ENCODE measurements at regions not wholly inside any gene's neighbourhood (a gene's known extent, or its start where the extent isn't known, plus 50 kb on each side); places are given as distances from the start of the nearest gene placed in this dataset.

DNA sequence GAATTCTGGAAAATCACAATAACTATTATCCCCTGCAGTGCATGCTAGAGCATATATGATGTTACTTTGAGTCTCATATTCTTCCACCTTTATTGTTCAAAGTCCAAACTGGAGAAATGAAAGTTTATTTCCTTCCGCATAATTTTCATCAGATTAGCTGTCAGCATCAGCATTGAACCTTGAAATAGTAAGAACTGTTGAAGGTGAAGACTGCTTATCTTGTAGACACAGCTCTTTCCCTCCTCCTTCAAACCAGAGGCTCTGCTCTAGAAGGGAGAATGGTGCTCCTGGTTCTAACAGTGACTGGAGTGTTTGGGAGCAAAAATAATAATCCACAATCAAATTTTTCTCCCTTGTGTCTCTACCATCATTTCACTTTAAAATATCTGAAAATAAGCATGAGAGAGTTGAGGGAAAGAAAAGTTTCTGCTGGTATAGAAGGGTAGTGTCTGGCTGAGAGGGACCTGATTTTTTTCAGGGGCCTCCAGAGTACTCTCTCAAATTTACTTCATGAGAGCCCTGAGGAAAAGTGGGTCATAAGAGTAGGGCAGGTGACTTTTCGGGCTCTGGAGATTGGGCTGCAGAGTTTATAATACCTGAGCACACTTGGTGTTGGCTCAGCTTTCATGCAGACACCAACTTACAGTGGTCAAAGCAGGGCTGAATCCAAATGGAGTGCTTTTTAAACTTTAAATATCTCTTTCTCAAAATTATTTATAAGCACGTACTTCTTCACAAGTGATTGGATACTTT lies 170.4 kb downstream of the ZDHHC21 start:
- TF ChIP-seq, protein P1, sequence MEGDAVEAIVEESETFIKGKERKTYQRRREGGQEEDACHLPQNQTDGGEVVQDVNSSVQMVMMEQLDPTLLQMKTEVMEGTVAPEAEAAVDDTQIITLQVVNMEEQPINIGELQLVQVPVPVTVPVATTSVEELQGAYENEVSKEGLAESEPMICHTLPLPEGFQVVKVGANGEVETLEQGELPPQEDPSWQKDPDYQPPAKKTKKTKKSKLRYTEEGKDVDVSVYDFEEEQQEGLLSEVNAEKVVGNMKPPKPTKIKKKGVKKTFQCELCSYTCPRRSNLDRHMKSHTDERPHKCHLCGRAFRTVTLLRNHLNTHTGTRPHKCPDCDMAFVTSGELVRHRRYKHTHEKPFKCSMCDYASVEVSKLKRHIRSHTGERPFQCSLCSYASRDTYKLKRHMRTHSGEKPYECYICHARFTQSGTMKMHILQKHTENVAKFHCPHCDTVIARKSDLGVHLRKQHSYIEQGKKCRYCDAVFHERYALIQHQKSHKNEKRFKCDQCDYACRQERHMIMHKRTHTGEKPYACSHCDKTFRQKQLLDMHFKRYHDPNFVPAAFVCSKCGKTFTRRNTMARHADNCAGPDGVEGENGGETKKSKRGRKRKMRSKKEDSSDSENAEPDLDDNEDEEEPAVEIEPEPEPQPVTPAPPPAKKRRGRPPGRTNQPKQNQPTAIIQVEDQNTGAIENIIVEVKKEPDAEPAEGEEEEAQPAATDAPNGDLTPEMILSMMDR (IDR thresholded peaks at IDR 0.05), result no peak
- TF ChIP-seq POLR2A (IDR thresholded peaks at IDR 0.05), result no peak
- TF ChIP-seq EP300 (IDR thresholded peaks at IDR 0.05), result no peak

Measured in tibial nerve (tissue), 4 donors.